Small intestine (tissue), 7 donors: ENCODE measurements at regions not wholly inside any gene's neighbourhood (a gene's known extent, or its start where the extent isn't known, plus 50 kb on each side); places are given as distances from the start of the nearest gene placed in this dataset.
"Not testable (repeated sequence)": the region's sequence is repeated elsewhere in the genome, so short reads cannot be mapped to it uniquely, and the experiment has no call there.

Experiments used
- DNase-seq, 2 donors: peaks; one replicate each; pipeline versions ENCODE4 v3.0.0 to v3.0.0-alpha.2; 2013
- FAIRE-seq: peaks from 2 replicates; lab custom pipeline; 2012; peaks lifted over from hg19 to GRCh38; lab: Jason Lieb, UNC
- H3K27ac ChIP-seq, 3 donors: one replicate each; pipeline ENCODE4 v1.5.1; 2013; ENCODE audit warnings: low read length in 2 of 3, mild to moderate bottlenecking in 2 of 3, control low read depth in 1 of 3, inconsistent platforms in 1 of 3, low read depth in 1 of 3, moderate library complexity in 1 of 3
- H3K27me3 ChIP-seq, 3 donors: one replicate each; pipeline ENCODE4 v1.6.1; 2013; ENCODE audit warnings: low read length in 3 of 3, inconsistent platforms in 1 of 3; ENCODE audit not compliant: control insufficient read depth in 3 of 3, insufficient read depth in 3 of 3
- H3K36me3 ChIP-seq, 3 donors: one replicate each; pipeline ENCODE4 v1.6.1; 2013; ENCODE audit warnings: low read length in 3 of 3, inconsistent platforms in 1 of 3, low read depth in 1 of 3, mild to moderate bottlenecking in 1 of 3, moderate library complexity in 1 of 3; ENCODE audit not compliant: control insufficient read depth in 3 of 3, insufficient read depth in 2 of 3
- H3K4me1 ChIP-seq, 3 donors: one replicate each; pipeline ENCODE4 v1.6.1; 2013; ENCODE audit warnings: low read length in 2 of 3, inconsistent platforms in 1 of 3, low read depth in 1 of 3, mild to moderate bottlenecking in 1 of 3, moderate library complexity in 1 of 3; ENCODE audit not compliant: control insufficient read depth in 3 of 3, insufficient read depth in 2 of 3
- H3K4me3 ChIP-seq, 3 donors: one replicate each; pipeline ENCODE4 v1.5.1; 2013; ENCODE audit warnings: low read length in 3 of 3, control low read depth in 1 of 3, inconsistent platforms in 1 of 3, low read depth in 1 of 3, mild to moderate bottlenecking in 1 of 3, moderate library complexity in 1 of 3
- H3K9me3 ChIP-seq, 2 donors: one replicate each; pipeline ENCODE4 v1.6.1; 2013; ENCODE audit warnings: low read depth in 1 of 2, low read length in 1 of 2; ENCODE audit not compliant: control insufficient read depth in 2 of 2, insufficient read depth in 1 of 2
- whole genome bisulfite sequencing, 3 donors: extraction: QIAGEN DNeasy Blood & Tissue Kit; methylation state at CpG; one replicate each; pipeline ENCODE4 v1.1.7; 2013; 5-methylcytosine and 5-hydroxymethylcytosine counted together
- donor health status: healthy with polysubstance abuse.
- donor health status: control.
- donor health status: control.
- donor health status: Bipolar disorder and iron deficiency.
- donor health status: healthy.

DNA sequence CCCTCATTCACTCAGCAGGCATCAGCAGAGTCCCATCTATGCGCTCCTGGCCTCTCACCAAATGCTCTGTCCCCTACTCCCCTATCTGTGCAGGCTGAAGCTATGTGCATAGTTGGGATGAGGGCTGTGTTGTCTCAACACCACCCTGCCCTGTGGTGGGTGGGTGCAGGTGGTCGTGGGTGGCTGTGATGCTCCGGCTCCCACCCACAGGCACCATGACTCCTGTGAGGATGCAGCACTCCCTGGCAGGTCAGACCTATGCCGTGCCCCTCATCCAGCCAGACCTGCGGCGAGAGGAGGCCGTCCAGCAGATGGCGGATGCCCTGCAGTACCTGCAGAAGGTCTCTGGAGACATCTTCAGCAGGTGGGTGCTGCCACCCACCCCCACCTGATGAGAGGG, 153.9 kb downstream of the OR4F15 start:
- not testable (repeated sequence) for H3K4me3 ChIP-seq, H3K27ac ChIP-seq, H3K36me3 ChIP-seq, H3K9me3 ChIP-seq, FAIRE-seq, H3K4me1 ChIP-seq, H3K27me3 ChIP-seq
- WGBS, 3 donors = 93 to 96% (median 95%) methylated on average over 5 to 8 of the region's 8 CpGs
- DNase-seq = peak in 1 of 2 donors; percentile 2

DNA sequence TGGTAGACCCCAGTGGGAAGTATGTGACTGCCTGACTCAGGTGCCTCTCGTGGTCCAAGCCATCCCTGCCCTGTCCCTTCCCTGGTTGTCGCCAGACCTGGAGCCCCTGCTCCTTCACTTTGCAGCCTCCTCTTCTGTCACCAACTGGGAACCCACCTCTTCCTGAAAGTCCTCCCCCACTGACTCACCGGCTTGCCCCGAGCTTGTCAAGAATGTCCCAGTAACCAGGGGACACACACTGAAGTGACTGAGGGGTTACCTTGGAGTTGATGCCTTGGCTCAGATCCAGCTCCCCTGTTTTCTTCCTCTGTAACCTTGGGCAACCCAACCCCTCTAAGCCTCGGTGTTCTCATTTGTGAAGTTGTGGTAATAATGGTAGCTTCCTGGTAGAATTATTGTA, 155.4 kb downstream of the OR4F15 start:
- not testable (repeated sequence) for DNase-seq, FAIRE-seq

DNA sequence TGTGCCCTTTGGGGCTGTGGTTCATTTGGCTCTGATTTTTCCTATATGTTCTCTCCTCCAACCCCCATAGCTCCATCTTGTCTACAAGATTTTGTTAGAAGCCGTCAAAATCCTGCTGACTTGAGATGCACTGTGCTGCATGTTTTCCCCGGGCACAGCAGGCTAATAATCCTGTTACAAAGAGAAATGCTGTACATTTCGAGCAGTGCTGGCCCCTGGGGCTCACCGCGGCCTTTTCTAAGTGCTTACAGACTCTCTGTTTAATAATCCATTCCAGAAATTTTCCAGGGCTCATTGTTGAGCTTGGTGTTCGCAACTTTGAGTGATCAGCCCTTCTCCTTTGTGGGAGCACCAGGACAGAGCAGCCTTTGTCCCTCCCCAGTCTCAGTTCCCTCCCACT, 158.6 kb downstream of the OR4F15 start:
- DNase-seq, H3K9me3 ChIP-seq, H3K4me1 ChIP-seq, H3K27ac ChIP-seq, H3K4me3 ChIP-seq, H3K27me3 ChIP-seq, H3K36me3 ChIP-seq, FAIRE-seq: not testable (repeated sequence)
- WGBS, 3 donors = 80 to 98% (median 92%) methylated on average over 1 to 5 of the region's 6 CpGs

More for the DNA sequence above, 155.4 kb downstream of the OR4F15 start:
- H3K36me3 ChIP-seq, H3K27ac ChIP-seq, H3K27me3 ChIP-seq, H3K9me3 ChIP-seq, H3K4me3 ChIP-seq, H3K4me1 ChIP-seq: not testable (repeated sequence)
- WGBS, 3 donors = 84 to 90% (median 87%) methylated on average over 3 of the region's 5 CpGs

DNA sequence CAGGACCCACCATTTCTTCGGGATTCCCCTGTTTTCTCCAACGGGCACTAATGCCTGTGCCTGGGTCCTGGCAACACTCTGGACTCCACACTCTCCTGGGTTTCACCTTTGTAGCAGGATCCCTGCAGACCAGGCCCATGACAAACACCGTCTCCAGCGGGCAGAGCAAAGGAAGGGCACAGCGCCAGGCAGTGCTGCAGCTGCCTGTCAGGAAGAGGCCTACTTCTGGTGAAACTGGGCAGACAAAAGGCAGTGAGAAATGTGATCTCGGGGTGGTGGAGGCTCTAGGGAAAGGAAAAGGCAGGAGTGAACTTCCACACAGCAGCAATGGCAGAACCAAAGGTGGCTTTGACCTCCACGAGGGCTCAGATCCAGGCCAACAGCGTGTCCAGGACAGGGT, 165.3 kb downstream of the OR4F15 start:
- not testable (repeated sequence) for H3K4me3 ChIP-seq, DNase-seq, H3K27ac ChIP-seq, H3K9me3 ChIP-seq, H3K4me1 ChIP-seq, FAIRE-seq, H3K36me3 ChIP-seq, H3K27me3 ChIP-seq
- no CpG with 5 or more reads among the region's 8 CpGs for WGBS, 3 donors

DNA sequence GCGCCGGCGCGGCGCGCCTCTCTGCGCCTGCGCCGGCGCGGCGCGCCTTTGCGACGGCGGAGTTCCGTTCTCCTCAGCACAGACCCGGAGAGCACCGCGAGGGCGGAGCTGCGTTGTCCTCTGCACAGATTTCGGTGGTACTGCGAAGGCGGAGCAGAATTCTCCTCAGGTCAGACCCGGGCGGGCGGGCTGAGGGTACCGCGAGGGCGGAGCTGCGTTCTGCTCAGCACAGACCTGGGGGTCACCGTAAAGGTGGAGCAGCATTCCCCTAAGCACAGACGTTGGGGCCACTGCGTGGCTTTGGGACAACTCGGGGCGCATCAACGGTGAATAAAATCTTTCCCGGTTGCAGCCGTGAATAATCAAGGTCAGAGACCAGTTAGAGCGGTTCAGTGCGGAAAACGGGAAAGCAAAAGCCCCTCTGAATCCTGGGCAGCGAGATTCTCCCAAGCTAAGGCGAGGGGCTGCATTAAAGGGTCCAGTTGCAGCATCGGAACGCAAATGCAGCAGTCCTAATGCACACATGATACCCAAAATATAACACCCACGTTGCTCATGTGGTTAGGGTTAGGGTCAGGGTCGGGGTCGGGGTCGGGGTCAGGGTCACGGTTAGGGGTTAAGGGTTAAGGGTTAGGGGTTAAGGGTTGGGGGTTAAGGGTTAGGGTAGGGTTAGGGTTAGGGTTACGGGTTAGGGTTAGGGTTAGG, 168.4 kb downstream of the OR4F15 start:
- H3K4me1 ChIP-seq, H3K27ac ChIP-seq, H3K36me3 ChIP-seq, FAIRE-seq, H3K9me3 ChIP-seq, H3K27me3 ChIP-seq, H3K4me3 ChIP-seq: not testable (repeated sequence)
- peak in 1 of 2 donors; percentile 19 for DNase-seq
- WGBS, 3 donors = 83 to 86% (median 85%) methylated on average over 50 to 53 of the region's 53 CpGs
